Activated CD4-positive, CD25-positive, alpha-beta regulatory T cell treated with anti-CD3 and anti-CD28 coated beads, Interleukin-2, amount 50 U/mL, for 24 hours (primary cell): ENCODE measurements at regions not wholly inside any gene's neighbourhood (a gene's known extent, or its start where the extent isn't known, plus 50 kb on each side); places are given as distances from the start of the nearest gene placed in this dataset.

Experiments used
- ATAC-seq, 2 donors: fragments of 150-1000 bp; cut with Tn5 transposase; one replicate each; pipeline ENCODE4 v1.10.0; 2021; ENCODE audit warnings: mild to moderate bottlenecking in 1 of 2, moderate library complexity in 1 of 2

- ATAC-seq: peak; percentile 15 to 25
Measured at GRCh38 chr22:46054091-46055073, 77.4 kb upstream of the WNT7B start.

- no peak for ATAC-seq
Measured at GRCh38 chr22:46055181-46055875, 78.4 kb upstream of the WNT7B start.

- no peak for ATAC-seq
Measured at GRCh38 chr22:46055911-46056545, 79.1 kb upstream of the WNT7B start.

- ATAC-seq: no peak
Measured at GRCh38 chr22:46056546-46057245, 79.7 kb upstream of the WNT7B start.

- no peak for ATAC-seq
Measured at GRCh38 chr22:46057246-46058090, 80.5 kb upstream of the WNT7B start.

- ATAC-seq: peak; percentile 71 to 81
Measured at GRCh38 chr22:46058091-46058420, 81.1 kb upstream of the WNT7B start.

- ATAC-seq: no peak
Measured at GRCh38 chr22:46058591-46059519, 81.9 kb upstream of the WNT7B start.

GRCh38 chr22:46060292-46061123 is 83.5 kb upstream of the WNT7B start:
- no peak for ATAC-seq

- no peak for ATAC-seq
Measured at GRCh38 chr22:46061124-46061500, 84.2 kb upstream of the WNT7B start.

- ATAC-seq: no peak
Measured at GRCh38 chr22:46061501-46062231, 84.7 kb upstream of the WNT7B start.

- ATAC-seq: no peak
Measured at GRCh38 chr22:46062232-46062615, 85.3 kb upstream of the WNT7B start.

GRCh38 chr22:46062971-46063631 is 86.1 kb upstream of the WNT7B start:
- no peak for ATAC-seq

- no peak for ATAC-seq
Measured at GRCh38 chr22:46063846-46064227, 86.5 kb upstream of the PPARA start.

GRCh38 chr22:46064228-46064965 is 85.9 kb upstream of the PPARA start:
- no peak for ATAC-seq

GRCh38 chr22:46064966-46065666 is 85.2 kb upstream of the PPARA start:
- ATAC-seq: no peak

GRCh38 chr22:46065691-46066454 is 84.5 kb upstream of the PPARA start:
- ATAC-seq: no peak
